Uterus (tissue), 3 donors: ENCODE measurements at regions not wholly inside any gene's neighbourhood (a gene's known extent, or its start where the extent isn't known, plus 50 kb on each side); places are given as distances from the start of the nearest gene placed in this dataset.
"Not testable (repeated sequence)": the region's sequence is repeated elsewhere in the genome, so short reads cannot be mapped to it uniquely, and the experiment has no call there.

Experiments used
- DNase-seq, 2 donors: peaks; one replicate each; pipeline ENCODE4 v3.0.0-alpha.2; 2019 to 2020
- H3K27ac ChIP-seq, 2 donors: fragments of 200-600 bp; sonication (generic); 1 replicate in 1 of 2; 2 replicates in 1 of 2; pipeline ENCODE4 v1.5.1; 2016 to 2018
- H3K27me3 ChIP-seq, 2 donors: fragments of 200-600 bp; sonication (generic); one replicate each; pipeline ENCODE4 v1.5.1; 2018 to 2019; ENCODE audit warnings: control low read depth in 1 of 2
- H3K36me3 ChIP-seq, 2 donors: fragments of 200-600 bp; sonication (generic); one replicate each; pipeline ENCODE4 v1.5.1; 2019; ENCODE audit warnings: control low read depth in 1 of 2
- H3K4me1 ChIP-seq, 2 donors: fragments of 200-600 bp; sonication (generic); one replicate each; pipeline ENCODE4 v1.5.1; 2018 to 2019; ENCODE audit warnings: control low read depth in 1 of 2
- H3K4me3 ChIP-seq, 2 donors: fragments of 200-600 bp; sonication (generic); 1 replicate in 1 of 2; 2 replicates in 1 of 2; pipeline ENCODE4 v1.5.1; 2018 to 2019; ENCODE audit warnings: mild to moderate bottlenecking in 1 of 2
- H3K9me3 ChIP-seq, 2 donors: fragments of 200-600 bp; sonication (generic); one replicate each; pipeline ENCODE4 v1.5.1; 2019; ENCODE audit warnings: control low read depth in 1 of 2
- CTCF ChIP-seq, 4 experiments: fragments of 200-600 bp in 2 of 4; fragments of 450-650 bp in 2 of 4; sonication (generic) in 2 of 4; IDR thresholded peaks; one replicate each; pipeline ENCODE4 v1.5.1; 2016 to 2019; ENCODE audit warnings: antibody characterized with exemption in 4 of 4, mild to moderate bottlenecking in 2 of 4, moderate library complexity in 1 of 4
- POLR2A ChIP-seq, 2 donors: fragments of 450-650 bp; IDR thresholded peaks; one replicate each; pipeline ENCODE4 v1.6.1; 2016; ENCODE audit warnings: antibody characterized with exemption in 2 of 2, mild to moderate bottlenecking in 1 of 2, moderate library complexity in 1 of 2
- intact Hi-C: fragments of 100-400 bp; cut with DNase I; formaldehyde crosslinking; loops from one replicate; pipeline ENCODE4 v1.15.1; 2023; ENCODE audit warnings: low total_unique reads
- donor health status: DM: yes; HTN: yes; CAD: no.

GRCh38 chr2:134027980-134028379 lies 225.9 kb upstream of the MGAT5 start:
- no peak overlapping the region for H3K4me3 ChIP-seq
- intact Hi-C loops: no loop called here
- no peaks in the 10 kb centered on the region for H3K36me3 ChIP-seq
- no peak for DNase-seq
- no peaks in the 10 kb centered on the region for H3K9me3 ChIP-seq
- no peak overlapping the region for H3K27ac ChIP-seq
- no peak for TF ChIP-seq CTCF (IDR thresholded peaks at IDR 0.05)
- TF ChIP-seq POLR2A (IDR thresholded peaks at IDR 0.05): no peak
- no peaks in the 10 kb centered on the region for H3K27me3 ChIP-seq
- no peaks in the 10 kb centered on the region for H3K4me1 ChIP-seq

GRCh38 chr2:134029418-134029817 lies 224.5 kb upstream of the MGAT5 start:
- DNase-seq: no peak
- no peak overlapping the region for H3K27ac ChIP-seq
- H3K36me3 ChIP-seq: no peaks in the 10 kb centered on the region
- intact Hi-C loops: no loop called here
- no peaks in the 10 kb centered on the region for H3K27me3 ChIP-seq
- no peak overlapping the region for H3K4me3 ChIP-seq
- H3K4me1 ChIP-seq: no peaks in the 10 kb centered on the region
- no peak for TF ChIP-seq CTCF (IDR thresholded peaks at IDR 0.05)
- no peak for TF ChIP-seq POLR2A (IDR thresholded peaks at IDR 0.05)
- no peaks in the 10 kb centered on the region for H3K9me3 ChIP-seq

GRCh38 chr2:134031539-134031938 lies 222.3 kb upstream of the MGAT5 start:
- Histone ChIP-seq H3K9me3 (no peaks in the 10 kb centered on the region), H3K36me3 (no peaks in the 10 kb centered on the region), H3K4me3 (no peak overlapping the region), H3K27ac (no peak overlapping the region), H3K4me1 (no peaks in the 10 kb centered on the region), H3K27me3 (no peaks in the 10 kb centered on the region)
- DNase-seq: no peak
- TF ChIP-seq POLR2A (IDR thresholded peaks at IDR 0.05): no peak
- TF ChIP-seq CTCF (IDR thresholded peaks at IDR 0.05): no peak
- intact Hi-C loops: no loop called here

GRCh38 chr2:134035605-134036370 lies 218.1 kb upstream of the MGAT5 start:
- TF ChIP-seq CTCF (IDR thresholded peaks at IDR 0.05) (no peak), POLR2A (IDR thresholded peaks at IDR 0.05) (no peak)
- H3K36me3 ChIP-seq: no peaks in the 10 kb centered on the region
- no peak overlapping the region for H3K4me3 ChIP-seq
- H3K4me1 ChIP-seq: no peaks in the 10 kb centered on the region
- no peak overlapping the region for H3K27ac ChIP-seq
- H3K27me3 ChIP-seq: no peaks in the 10 kb centered on the region
- intact Hi-C loops: no loop called here
- H3K9me3 ChIP-seq: no peaks in the 10 kb centered on the region
- no peak for DNase-seq

- Histone ChIP-seq H3K36me3 (no peaks in the 10 kb centered on the region), H3K9me3 (no peaks in the 10 kb centered on the region), H3K4me3 (no peak overlapping the region), H3K27ac (no peak overlapping the region), H3K27me3 (no peaks in the 10 kb centered on the region), H3K4me1 (no peaks in the 10 kb centered on the region)
- intact Hi-C loops: no loop called here
- no peak for DNase-seq
- no peak for TF ChIP-seq POLR2A (IDR thresholded peaks at IDR 0.05)
- TF ChIP-seq CTCF (IDR thresholded peaks at IDR 0.05): no peak
These were observed 213.8 kb upstream of the MGAT5 start for GRCh38 chr2:134039912-134040581.

GRCh38 chr2:134040626-134041172 lies 213.2 kb upstream of the MGAT5 start:
- H3K27ac ChIP-seq, H3K36me3 ChIP-seq, H3K4me1 ChIP-seq, H3K9me3 ChIP-seq, intact Hi-C loops, DNase-seq, H3K27me3 ChIP-seq, H3K4me3 ChIP-seq: not testable (repeated sequence)
